GM12891 (cell line): ENCODE measurements at regions not wholly inside any gene's neighbourhood (a gene's known extent, or its start where the extent isn't known, plus 50 kb on each side); places are given as distances from the start of the nearest gene placed in this dataset.

Experiments
- DNase-seq: peaks from one replicate; pipeline ENCODE4 v3.0.0; 2011; ENCODE audit warnings: low spot score; ENCODE audit not compliant: insufficient read length
- FAIRE-seq: peaks from 2 replicates; lab custom pipeline; 2011; peaks lifted over from hg19 to GRCh38; lab: Jason Lieb, UNC
- PAX5 ChIP-seq: IDR thresholded peaks from 2 replicates; pipeline ENCODE4 v1.6.1; 2011; ENCODE audit warnings: low read length, moderate library complexity, mild to moderate bottlenecking; ENCODE audit not compliant: insufficient read depth, severe bottlenecking
- POLR2A ChIP-seq: IDR thresholded peaks from 2 replicates; pipeline ENCODE4 v1.6.1; 2011; ENCODE audit warnings: low read depth, low read length, control low read depth
- POLR2AphosphoS5 ChIP-seq: IDR thresholded peaks from 2 replicates; pipeline ENCODE4 v1.6.1; 2011; ENCODE audit warnings: low read depth, low read length, control low read depth
- POU2F2 ChIP-seq: IDR thresholded peaks from 2 replicates; pipeline ENCODE4 v1.6.1; 2011; ENCODE audit warnings: low read depth, mild to moderate bottlenecking, control low read depth, low read length, moderate library complexity
- SPI1 ChIP-seq: IDR thresholded peaks from 2 replicates; pipeline ENCODE4 v1.6.1; 2011; ENCODE audit warnings: low read depth, low read length, control low read depth
- TAF1 ChIP-seq: IDR thresholded peaks from 2 replicates; pipeline ENCODE4 v1.6.1; 2011; ENCODE audit warnings: low read depth, low read length, control low read depth

- FAIRE-seq (no peak), DNase-seq (no peak)
- no peak for TF ChIP-seq PAX5
- no peak for TF ChIP-seq POU2F2
- TF ChIP-seq TAF1 = no peak
- TF ChIP-seq SPI1 = no peak
- TF ChIP-seq POLR2A = no peak
- TF ChIP-seq POLR2AphosphoS5 = no peak
Observed at GRCh38 chr2:59449274-59449673, 1104.2 kb downstream of the BCL11A start.

- TF ChIP-seq POU2F2 (no peak), PAX5 (no peak), SPI1 (no peak), TAF1 (no peak), POLR2A (no peak), POLR2AphosphoS5 (no peak)
- no peak for FAIRE-seq
- DNase-seq = no peak
Observed at GRCh38 chr2:59440491-59440890, 1113.0 kb downstream of the BCL11A start.

DNA sequence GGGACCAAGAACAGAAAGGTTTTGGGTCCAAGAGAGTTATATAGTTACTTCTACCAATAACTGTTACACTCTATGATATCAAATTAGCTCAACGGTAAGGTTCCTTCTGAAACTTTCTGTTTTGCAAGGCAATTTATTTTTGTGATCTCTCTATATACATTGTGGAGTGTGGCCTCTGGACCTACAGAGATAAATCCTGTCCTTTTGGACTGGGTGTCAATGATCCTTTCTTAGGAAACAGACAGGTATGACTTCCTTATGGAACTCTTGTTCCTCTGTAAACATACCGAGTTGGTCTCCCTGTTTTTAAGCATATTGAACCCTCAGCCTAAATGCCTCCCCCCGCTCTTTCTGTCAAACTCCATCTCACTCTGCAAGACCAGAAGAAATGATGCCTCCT is 1117.8 kb downstream of the BCL11A start:
- DNase-seq = no peak
- FAIRE-seq = no peak
- no peak for TF ChIP-seq POLR2A
- no peak for TF ChIP-seq PAX5
- no peak for TF ChIP-seq POU2F2
- no peak for TF ChIP-seq TAF1
- no peak for TF ChIP-seq SPI1

DNA sequence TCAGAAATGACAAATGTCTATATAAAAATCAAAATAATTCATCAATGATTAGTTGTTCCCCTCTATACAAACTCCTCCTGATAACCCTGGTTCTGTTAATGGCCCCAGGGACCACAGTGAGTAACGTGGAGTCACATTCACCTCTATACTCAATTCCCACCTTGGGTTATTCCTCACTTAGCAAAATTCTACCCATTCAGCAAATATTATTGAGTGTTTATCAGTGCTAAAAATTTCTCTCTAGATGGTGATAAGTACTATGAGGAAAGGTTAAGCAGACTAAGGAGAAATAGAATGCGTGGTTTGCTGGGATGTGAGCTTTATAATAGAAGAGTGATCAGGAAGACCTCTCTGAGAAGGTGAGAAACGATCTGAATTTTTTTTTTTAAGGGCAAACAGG is 1124.5 kb downstream of the BCL11A start:
- no peak for FAIRE-seq
- no peak for TF ChIP-seq TAF1
- TF ChIP-seq POU2F2 = no peak
- no peak for TF ChIP-seq POLR2A
- no peak for DNase-seq

DNA sequence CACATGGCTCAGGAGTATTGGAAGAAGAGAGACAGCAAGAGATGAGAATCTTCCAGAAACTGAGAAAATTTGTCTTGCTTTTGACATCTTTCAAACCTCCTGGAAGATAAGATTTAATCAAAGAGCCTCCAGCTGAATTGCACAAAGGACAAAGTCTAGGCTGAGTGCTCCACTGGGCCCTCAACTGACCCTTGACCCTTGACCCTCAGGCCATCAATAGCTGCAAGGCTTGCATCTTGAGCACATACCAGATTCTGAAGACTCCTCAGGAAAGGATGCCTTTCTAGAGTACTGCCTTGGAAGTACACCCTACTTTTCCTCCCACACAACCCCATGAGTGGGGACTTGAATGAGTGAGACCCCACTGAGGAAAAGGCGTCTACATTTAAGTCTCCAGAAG is 1125.5 kb downstream of the BCL11A start:
- DNase-seq (no peak), FAIRE-seq (no peak)
- TF ChIP-seq TAF1 (no peak), POLR2A (no peak), POU2F2 (no peak), POLR2AphosphoS5 (no peak), PAX5 (no peak), SPI1 (no peak)

DNA sequence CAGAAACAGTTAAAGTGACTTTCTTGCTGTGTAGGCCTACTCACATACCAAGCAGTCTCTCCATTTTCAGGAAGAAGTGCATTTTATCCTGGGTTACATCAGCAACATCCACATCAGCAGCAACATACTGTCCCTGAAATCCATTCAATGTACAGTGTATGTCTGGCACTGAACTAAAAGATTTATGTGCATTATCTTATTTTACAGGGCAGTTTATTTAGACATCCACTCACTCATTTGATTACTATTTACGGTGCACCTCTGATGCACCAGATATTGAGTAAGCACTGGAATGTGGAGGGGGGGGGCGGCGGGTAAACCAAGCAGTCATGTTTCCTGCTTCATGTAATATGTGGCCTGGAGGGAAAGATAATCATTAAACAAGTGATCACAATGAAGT is 1128.2 kb downstream of the BCL11A start:
- DNase-seq = no peak

DNA sequence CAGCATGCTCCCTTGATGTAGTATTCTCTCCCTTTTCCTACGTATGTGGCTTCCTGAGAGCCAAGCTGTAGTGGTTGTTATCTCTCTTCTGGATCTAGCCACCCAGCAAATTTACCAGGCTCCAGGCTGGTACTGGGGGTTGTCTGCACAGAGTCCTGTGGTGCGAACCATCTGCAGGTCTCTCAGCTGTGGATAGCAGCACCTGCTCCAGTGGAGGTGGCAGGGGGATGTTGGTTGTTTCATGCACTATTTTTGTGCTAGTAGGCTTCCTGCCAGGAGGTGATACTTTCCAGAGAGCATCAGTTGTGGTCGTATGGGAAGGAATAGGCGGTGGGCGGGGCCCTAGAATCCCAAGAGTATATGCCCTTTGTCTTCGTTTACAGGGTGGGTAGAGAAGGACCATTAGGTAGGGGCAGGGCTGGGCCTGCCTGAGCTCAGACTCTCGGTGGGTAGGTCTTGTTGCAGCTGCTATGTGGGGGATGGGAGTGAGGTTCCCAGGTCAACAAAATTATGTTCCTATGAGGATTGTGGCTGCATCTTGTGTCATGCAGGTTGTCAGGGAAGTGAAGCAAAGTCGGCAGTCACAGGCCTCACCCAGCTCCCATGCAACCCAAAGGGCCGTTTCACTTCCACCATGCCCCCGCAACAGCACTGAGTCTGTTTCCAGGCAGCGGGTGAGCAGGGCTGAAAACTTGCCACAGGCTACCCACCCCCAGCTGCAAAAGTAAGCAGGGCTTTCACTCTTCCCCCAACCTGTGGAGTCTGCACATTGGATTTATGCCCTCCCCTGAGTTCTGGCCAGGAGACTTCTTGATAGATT is 1139.5 kb downstream of the BCL11A start:
- TF ChIP-seq PAX5 = no peak
- no peak for TF ChIP-seq POLR2AphosphoS5
- no peak for TF ChIP-seq TAF1
- no peak for TF ChIP-seq POLR2A
- TF ChIP-seq SPI1 = no peak
- no peak for TF ChIP-seq POU2F2
- no peak for FAIRE-seq
- no peak for DNase-seq

More for the DNA sequence above, 1128.2 kb downstream of the BCL11A start:
- no peak for TF ChIP-seq PAX5
- TF ChIP-seq POU2F2 = no peak
- FAIRE-seq = no peak

DNA sequence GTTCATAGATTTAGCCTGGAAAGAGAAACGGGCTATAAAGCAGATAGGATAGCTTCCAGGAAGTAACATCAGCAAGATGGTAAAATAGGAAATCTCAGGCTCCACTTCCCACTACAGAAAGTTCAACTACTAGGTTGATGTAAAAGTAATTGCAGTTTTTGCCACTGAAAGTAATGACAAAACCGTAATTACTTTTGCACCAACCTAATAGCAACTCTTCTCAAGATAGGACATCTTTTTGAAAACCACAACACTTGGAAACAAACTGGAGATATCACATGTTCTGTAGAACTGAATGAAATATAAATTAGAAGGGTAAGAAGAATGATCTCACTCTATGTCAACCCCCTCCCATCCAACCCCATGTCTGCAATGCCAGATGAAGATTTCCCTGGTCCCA is 1154.3 kb downstream of the BCL11A start:
- DNase-seq (no peak), FAIRE-seq (no peak)
- no peak for TF ChIP-seq POLR2A
- TF ChIP-seq SPI1 = no peak
- no peak for TF ChIP-seq POU2F2
- TF ChIP-seq PAX5 = no peak
- no peak for TF ChIP-seq TAF1
- TF ChIP-seq POLR2AphosphoS5 = no peak

DNA sequence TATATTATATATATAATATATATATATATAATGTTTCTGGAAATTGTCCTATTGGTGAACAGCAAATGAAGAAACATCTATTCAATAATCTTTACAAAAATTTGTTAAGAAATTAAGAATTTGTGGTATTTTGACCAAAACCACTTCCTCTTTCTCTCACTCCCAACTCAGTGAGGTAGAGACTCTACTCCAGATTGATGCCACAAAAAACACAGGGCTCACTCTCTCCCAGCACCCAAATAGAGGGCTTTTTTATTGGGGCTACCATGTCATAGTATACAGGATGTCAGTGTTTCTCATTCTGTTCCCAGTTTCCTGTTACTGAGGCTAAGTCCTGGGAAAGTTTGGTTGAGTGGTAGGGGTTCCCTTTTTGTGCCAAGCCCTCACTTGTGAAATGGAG is 1155.4 kb downstream of the BCL11A start:
- FAIRE-seq = no peak
- DNase-seq = no peak
- TF ChIP-seq POLR2A (no peak), SPI1 (peak; percentile 53)

GRCh38 chr2:59395119-59395518 is 1154.0 kb upstream of the FANCL start:
- TF ChIP-seq POLR2AphosphoS5 (no peak), POLR2A (no peak), PAX5 (no peak), TAF1 (no peak), SPI1 (no peak), POU2F2 (no peak)
- DNase-seq = no peak
- FAIRE-seq = no peak
